Hepatocyte (in vitro differentiated cells): ENCODE measurements at regions not wholly inside any gene's neighbourhood (a gene's known extent, or its start where the extent isn't known, plus 50 kb on each side); places are given as distances from the start of the nearest gene placed in this dataset.

Experiments
- CTCF ChIP-seq: fragments of 200-600 bp; sonication (generic); IDR thresholded peaks from 2 replicates; pipeline ENCODE4 v1.5.1; 2016; ENCODE audit warnings: antibody characterized with exemption, mild to moderate bottlenecking; ENCODE audit not compliant: poor library complexity
- EZH2 ChIP-seq: fragments of 200-600 bp; sonication (generic); IDR thresholded peaks from 2 replicates; pipeline ENCODE4 v1.6.1; 2016; ENCODE audit warnings: antibody characterized with exemption, mild to moderate bottlenecking, borderline replicate concordance
- EZH2phosphoT487 ChIP-seq: fragments of 200-600 bp; sonication (generic); IDR thresholded peaks from one replicate; pipeline ENCODE4 v1.6.1; 2018; ENCODE audit warnings: antibody characterized with exemption, mild to moderate bottlenecking, low read depth, moderate library complexity; ENCODE audit not compliant: unreplicated experiment, severe bottlenecking

DNA sequence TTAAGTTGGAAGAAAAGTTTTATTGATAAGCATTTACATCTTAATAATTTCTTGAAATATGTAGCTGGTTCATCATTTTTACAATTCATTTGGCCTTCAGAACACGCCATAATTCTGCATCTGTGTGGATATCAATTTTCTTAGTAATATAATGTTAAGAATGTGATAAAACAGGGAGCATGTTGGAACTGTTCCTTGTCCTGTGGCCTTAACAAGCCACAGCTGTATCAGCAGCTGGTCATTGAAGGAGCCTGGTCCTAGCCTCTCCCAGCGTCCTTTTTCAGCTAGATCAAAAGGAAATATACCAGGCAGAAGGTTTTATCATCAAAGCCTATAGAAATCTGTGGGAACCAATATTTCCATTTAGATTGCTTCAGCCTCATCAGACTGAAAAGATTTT, 421.8 kb downstream of the SPRY2 start:
- no peak for TF ChIP-seq CTCF
- TF ChIP-seq EZH2 = no peak
- TF ChIP-seq EZH2phosphoT487 = no peak
